ENCODE measurements at regions not wholly inside any gene's neighbourhood (a gene's known extent, or its start where the extent isn't known, plus 50 kb on each side); places are given as distances from the start of the nearest gene placed in this dataset.

DNA sequence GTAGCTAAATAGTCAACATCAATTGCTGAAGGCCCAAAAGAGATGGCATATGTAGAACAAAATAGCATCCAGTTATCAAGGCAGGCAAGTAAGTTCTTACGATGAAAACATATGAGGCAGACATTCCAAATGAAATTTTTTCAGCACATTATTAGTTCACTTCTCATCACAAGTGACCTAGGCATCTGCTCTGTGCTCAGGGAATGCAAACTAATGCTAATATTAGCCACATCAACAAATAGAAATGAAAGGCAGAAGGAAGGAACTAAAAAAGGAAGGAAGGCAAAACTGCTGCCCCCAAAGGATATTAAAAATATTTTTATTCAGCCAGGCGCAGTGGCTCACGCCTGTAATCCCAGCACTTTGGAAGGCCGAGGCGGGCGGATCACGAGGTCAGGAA, 51.2 kb upstream of the ROCK1 start:
- no peak for DNase-seq (ENCODE audit: low read depth in 3 of 3)

DNA sequence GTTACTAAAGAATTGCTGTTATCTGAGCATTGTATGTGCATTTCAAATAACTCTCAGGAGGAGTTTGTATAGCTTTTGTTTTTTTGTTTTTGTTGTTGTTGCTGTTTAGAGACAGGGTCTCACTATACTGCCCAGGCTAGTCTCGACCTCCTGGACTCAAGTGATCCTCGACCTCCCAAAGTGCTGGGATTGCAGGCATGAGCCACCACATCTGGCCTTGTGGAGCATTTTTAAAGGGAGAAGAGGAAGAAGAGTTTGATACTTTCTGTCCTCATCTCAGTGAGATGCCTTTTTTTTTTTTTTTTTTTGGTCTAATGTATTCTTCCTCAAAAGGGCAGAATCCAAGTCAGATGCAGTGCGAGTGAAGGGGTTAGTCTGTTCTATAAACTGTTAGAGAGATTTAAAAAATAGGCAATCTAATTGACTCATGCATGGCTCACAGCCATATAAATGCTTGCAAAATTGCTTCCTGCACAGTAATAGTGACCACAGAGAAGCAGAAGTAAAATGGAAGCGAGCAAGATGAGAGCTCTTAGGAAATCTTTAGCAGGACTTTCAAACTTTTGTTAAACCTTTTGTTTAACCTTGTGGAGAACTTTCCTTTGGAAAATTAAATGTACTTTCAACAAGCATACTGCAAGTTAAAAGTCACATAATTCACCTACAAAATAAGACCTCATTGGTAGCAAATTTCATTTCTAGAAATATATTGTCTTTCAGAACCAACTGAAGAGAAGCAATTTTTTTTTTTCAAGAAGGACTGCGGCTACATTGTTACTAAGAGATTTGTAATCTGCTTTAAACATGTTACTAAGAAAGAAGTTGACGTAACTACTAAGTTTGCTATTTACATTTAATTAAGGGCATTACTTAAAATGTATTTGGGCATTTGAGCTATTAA, 52.3 kb upstream of the ROCK1 start:
- no peak for DNase-seq (ENCODE audit: low read depth in 3 of 3)

DNA sequence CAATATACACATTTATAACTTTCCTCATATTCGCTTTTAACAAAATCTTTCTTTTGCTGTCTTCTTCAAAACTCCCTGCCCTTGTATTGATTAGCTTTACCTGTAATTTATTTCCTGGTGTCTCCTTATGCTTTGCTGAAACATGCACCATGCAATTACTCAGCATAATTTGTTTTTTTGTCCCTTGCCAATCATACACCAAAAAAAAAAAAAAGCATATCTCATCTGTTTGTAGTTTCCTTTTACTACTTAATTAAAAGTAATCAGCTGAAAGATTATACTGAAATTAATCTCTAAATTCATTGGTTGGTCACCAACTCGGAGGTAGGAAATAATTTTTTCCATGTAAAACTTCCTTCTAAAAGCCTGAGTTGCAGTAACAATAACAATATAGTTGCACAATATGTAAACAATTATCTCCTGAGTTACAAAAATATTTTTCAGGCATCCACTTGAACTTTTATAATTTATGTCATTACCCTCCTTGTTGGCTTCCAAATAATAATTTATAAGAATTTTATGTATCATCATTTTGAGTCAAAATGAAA, 53.0 kb upstream of the ROCK1 start:
- no peak for DNase-seq (ENCODE audit: low read depth in 3 of 3)

DNA sequence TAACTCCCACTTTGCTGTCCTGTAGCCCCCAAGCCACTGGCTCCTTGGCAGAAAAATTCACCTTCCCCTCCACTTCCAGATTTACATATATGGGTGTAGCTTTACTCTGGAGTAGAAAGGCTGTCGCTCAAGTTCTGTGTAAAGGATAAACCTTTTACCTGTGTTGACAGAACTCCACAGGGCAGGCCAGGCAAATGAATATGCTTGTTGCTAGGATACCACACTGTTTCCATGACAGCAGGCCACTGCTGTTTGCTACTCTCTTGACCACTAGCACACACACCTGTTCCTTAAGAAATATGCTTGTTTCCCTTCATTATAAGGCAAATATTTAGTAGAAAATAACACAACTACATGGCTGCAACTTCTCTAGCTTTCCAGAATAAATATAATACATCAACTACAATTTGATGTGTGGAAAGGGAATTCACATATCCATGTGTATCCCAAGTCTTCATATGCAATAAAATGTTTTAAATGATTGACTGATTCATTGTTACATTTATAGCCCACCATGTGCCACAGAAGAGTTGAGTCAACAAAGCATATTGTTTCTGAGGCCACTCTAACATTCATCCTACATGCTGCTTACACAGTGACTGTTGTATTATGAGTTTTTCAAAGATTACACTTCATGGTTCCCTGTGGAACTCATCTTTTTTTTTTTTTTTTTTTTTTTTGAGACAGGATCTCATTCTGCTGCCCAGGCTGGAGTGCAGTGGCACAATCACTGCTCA, 56.2 kb upstream of the ROCK1 start:
- DNase-seq (ENCODE audit: low read depth in 3 of 3), result no peak

DNA sequence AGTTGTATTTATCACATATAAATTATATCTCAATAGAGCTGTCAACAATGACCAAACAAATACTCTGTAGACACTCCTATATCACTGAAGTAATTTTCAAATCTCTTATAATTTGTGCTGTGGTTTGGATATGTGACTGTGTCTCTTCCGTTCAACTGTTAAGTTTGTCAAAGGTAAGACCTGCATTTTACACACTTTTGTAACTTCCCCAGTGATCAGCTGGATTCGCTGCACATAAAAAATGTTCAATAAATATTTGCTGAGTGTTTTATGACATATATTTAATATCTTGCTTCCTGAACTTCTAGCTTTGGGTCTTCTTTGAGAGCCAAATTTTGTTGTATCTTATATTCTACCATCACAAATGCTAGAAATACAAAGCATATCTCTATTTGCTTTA, 57.3 kb upstream of the ROCK1 start:
- no peak for DNase-seq (ENCODE audit: low read depth in 3 of 3)

DNA sequence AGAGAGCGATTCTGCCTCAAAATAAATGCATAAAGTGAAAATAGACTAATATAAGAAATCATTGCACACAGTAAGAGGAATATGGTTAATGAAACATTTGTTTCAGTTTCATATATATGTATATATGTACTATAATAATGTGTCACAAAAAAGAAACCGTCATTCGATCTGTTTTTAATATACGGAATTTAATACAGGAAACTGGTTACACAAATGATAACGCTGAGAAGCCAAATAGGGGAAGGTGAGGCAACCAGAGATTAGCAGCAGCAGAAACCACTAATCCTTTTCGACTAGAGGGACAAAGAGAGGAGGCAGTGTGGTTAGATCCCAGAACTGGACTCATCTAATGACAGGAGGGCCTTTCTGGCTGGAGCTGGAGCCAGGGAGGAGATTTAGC, 64.2 kb upstream of the GREB1L start:
- DNase-seq (ENCODE audit: low read depth in 3 of 3), result no peak

DNA sequence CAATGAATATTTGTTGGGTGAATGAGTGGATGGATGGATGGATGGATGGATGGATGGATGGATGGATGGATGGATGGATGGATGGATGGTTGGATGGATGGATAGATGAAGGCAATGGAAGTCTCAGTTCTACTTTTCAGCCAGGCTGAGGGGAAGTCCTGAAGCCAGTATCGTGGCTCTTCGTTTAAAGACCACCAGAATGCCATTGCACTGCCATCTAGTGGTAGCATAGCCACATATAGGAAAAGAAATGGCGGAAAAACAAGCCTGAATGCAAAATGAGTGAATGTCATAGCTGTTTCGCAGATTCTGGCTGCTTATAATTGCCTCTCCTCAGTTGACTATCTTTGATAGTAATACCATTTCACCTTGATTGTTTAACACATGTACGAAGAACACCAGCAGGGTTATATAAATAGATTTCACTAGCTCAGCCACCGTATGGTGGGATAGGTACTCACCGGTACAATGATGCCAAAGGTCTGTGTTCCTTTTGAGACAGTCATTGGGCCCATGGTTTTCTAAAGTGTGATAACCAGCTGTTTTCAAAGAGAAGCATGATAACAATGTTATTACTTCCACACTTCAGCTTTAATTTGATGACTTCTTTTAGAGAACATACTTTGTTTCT, 62.3 kb upstream of the GREB1L start:
- peak in 2 of 3 donors; percentile 27 to 42 for DNase-seq (ENCODE audit: low read depth in 3 of 3)

DNA sequence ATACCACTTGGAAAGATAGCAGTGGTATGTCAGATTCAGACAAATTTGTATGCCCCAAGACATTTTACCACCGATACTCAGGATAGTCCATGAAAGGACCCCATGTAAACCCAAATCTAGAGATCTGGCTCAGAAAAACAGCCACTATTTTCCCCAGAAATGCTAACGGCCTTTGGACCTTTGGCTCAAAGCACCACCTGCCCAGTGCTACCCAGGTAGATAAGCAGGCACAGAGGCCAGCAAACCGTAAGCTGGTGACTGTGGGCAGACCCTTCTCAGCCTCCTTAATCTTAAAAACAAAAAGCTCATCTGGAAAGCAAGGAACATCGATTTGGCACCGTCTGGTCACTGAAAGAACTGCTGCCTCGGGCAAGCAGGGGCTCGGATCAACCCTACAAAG, 61.4 kb upstream of the GREB1L start:
- no peak for DNase-seq (ENCODE audit: low read depth in 3 of 3)

DNA sequence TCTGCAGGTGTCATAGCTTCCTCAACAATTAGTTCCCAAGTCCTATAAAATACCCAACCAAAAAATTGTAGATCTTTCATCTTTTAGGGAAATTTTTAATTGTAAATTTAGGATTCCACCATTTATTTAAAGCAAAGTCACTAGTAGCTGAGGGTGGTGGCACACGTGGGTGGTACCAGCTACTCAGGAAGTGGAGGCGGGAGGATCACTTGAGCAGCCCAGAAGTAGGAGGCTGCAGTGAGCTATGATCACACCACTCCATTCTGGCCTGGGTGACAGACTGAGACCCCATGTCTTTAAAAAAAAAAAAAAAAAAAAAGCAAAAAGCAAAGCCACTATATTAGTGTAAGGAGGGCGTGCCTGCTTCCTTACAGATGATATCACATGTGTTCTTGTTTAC, 60.3 kb upstream of the GREB1L start:
- DNase-seq (ENCODE audit: low read depth in 3 of 3), result no peak

DNA sequence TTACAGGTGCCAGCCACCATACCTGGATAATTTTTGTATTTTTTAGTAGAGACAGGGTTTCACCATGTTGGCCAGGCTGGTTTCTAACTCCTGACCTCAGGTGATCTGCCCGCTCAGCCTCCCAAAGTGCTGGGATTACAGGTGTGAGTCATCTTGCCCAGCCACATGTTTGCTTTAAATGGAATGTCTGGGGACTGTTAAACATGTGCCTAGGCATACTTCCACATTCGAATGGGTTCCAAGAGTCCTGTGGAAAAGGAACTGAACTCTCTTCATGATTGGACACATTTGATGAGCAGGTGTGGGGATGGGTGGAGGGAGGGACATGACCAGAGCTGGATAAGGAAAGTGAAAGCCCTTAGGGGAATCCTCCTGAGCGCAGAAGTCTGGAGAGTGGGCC, 58.4 kb upstream of the GREB1L start:
- DNase-seq (ENCODE audit: low read depth in 3 of 3), result no peak

DNA sequence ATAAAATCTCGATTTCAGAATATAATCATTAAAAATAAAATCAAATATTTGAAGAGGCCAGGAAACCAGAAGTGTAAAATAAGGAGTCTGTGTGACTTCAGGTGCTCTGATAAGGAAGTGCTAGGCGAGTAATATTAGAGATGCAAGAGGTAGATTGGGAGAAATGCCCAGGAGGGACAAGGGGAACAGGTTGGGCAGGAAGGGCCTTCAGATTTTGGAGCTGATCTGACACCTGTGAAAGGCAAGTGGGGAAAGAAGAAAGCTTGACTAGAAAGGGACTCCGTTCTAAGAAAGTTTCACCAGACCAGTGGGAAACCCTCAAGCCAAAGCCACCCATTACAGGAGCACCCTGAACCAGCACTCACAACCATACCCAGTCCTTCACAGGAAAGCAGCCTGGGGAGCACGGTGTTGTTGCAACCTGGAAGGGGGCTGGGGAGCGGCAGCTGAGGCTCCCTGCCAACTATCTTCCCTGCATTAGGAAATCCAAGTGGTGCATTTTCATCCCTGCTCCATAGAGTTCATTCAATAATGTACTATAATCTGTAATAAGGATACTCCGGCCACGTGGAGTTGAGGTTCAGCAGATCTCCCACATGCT, 57.5 kb upstream of the GREB1L start:
- DNase-seq (ENCODE audit: low read depth in 3 of 3), result no peak

DNA sequence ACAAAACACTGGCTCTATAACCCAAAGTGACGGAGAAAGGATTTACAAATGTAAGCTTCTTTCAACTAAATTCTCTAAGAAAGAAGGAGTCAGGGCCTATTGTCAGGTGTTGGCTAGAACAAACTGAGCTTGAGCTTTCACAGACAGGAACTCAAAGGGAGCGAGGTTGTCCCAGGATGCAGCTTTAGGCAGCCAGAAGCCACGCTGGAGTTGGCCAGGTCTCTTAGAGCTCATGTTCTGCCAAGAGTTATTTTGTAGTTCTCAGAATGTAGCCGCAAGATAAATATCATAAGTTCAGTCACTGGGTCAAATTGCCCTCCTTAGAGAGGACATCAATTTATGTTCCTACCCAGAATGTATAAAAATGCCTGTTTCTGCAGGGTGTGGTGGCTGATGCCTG, 54.1 kb upstream of the GREB1L start:
- DNase-seq (ENCODE audit: low read depth in 3 of 3), result no peak

DNA sequence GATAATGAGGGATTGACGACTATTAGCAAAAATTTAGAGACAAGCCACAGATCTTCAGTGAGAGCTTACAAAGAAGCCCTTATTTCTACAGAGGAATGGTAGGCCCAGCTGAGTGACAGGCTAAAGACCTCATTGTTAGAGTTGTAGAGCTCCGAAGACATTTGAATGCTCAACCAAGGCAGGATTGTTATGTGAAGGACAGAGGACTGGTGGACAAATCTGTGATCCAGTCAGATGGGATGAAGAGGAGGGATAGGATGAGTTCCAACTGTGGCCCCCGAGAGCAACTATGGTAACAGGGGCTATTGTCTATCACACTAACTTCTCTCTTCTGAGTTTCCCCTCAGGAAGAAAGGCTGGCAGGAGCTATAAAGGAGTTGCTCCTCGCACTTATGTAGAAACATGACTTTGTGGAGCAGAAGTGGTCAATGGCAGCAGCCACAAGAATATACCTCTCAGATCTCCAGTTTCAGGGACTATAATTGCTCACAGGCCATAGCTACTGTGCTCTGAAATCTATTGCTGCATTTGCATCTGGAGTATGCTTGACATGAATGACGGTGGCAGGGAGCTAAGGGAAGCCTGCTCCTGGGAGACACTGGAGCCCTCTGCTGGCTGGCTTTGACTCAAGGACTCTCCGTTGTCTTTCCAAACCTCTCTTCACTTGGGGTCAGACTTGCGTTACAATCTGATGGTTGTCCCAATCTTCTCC, 50.3 kb upstream of the GREB1L start:
- DNase-seq (ENCODE audit: low read depth in 3 of 3), result no peak
